ENCODE measurements at regions not wholly inside any gene's neighbourhood (a gene's known extent, or its start where the extent isn't known, plus 50 kb on each side); places are given as distances from the start of the nearest gene placed in this dataset.

DNA sequence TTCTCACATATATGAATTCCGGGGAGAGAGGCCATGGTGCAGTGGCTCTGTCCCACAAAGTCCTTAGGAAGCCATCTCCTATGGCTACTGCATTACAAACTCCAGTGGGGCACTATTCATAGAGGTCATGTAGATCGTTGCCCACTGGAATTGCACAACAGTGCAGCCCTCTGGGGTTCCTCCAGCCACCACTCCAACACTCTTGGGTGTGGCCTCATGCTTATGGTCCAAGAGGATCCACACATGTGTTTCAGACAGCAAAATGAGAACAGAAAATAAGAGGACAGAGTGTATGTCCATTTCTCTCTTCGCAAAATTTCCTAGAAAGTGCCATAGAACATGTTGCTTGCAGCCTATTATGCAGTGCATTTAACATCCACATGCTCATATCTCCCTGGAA lies 444.2 kb upstream of the FAM241A start:
- H4K20me1 ChIP-seq (ENCODE audit: insufficient read depth, low read length) = no peaks in the 10 kb centered on the region
- ChIA-PET CTCF (ENCODE audit: unreplicated experiment) (no interaction called here), POLR2A (no interaction called here)
- no peak overlapping the region for H3K4me2 ChIP-seq (ENCODE audit: low read length)
- no peaks in the 10 kb centered on the region for H3K4me1 ChIP-seq (ENCODE audit: insufficient read depth, low read length, poor library complexity, severe bottlenecking)
- no peaks in the 10 kb centered on the region for H3K9me3 ChIP-seq (ENCODE audit: low read length)
- H2AFZ ChIP-seq (ENCODE audit: low read length) = no peak overlapping the region
- H3K36me3 ChIP-seq (ENCODE audit: insufficient read depth, low read length) = no peaks in the 10 kb centered on the region
- no peak for DNase-seq (ENCODE audit: low spot score)
- H3K79me2 ChIP-seq (ENCODE audit: insufficient read depth, low read depth, low read length) = no peaks in the 10 kb centered on the region
- intact Hi-C loops (cut with micrococcal nuclease; ENCODE audit: unreplicated experiment) = no loop called here
- H3K27ac ChIP-seq (ENCODE audit: low read depth, low read length, poor library complexity, severe bottlenecking) = no peak overlapping the region
- no peak overlapping the region for H3K4me3 ChIP-seq (ENCODE audit: low read depth, low read length, poor library complexity, severe bottlenecking)
- no peaks in the 10 kb centered on the region for H3K9me2 ChIP-seq (ENCODE audit: insufficient read depth, low read length)
- TF ChIP-seq EZH2phosphoT487 (IDR thresholded peaks at IDR 0.05; ENCODE audit: borderline replicate concordance, low read depth, low read length) = no peak
- TF ChIP-seq, protein P1, sequence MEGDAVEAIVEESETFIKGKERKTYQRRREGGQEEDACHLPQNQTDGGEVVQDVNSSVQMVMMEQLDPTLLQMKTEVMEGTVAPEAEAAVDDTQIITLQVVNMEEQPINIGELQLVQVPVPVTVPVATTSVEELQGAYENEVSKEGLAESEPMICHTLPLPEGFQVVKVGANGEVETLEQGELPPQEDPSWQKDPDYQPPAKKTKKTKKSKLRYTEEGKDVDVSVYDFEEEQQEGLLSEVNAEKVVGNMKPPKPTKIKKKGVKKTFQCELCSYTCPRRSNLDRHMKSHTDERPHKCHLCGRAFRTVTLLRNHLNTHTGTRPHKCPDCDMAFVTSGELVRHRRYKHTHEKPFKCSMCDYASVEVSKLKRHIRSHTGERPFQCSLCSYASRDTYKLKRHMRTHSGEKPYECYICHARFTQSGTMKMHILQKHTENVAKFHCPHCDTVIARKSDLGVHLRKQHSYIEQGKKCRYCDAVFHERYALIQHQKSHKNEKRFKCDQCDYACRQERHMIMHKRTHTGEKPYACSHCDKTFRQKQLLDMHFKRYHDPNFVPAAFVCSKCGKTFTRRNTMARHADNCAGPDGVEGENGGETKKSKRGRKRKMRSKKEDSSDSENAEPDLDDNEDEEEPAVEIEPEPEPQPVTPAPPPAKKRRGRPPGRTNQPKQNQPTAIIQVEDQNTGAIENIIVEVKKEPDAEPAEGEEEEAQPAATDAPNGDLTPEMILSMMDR (conservative IDR thresholded peaks at IDR 0.05; ENCODE audit: low read length) = no peak
- no TSS peak for BruUV-seq (replicated peaks)

GRCh38 chr4:111707491-111707890 lies 437.8 kb upstream of the FAM241A start:
- H3K4me3 ChIP-seq (ENCODE audit: low read depth, low read length, poor library complexity, severe bottlenecking) = no peak overlapping the region
- no peaks in the 10 kb centered on the region for H3K4me1 ChIP-seq (ENCODE audit: insufficient read depth, low read length, poor library complexity, severe bottlenecking)
- no peaks in the 10 kb centered on the region for H4K20me1 ChIP-seq (ENCODE audit: insufficient read depth, low read length)
- H3K4me2 ChIP-seq (ENCODE audit: low read length) = no peak overlapping the region
- CTCF ChIA-PET (ENCODE audit: unreplicated experiment) = no interaction called here
- no peaks in the 10 kb centered on the region for H3K9me2 ChIP-seq (ENCODE audit: insufficient read depth, low read length)
- intact Hi-C loops (cut with micrococcal nuclease; ENCODE audit: unreplicated experiment) = no loop called here
- TF ChIP-seq EZH2phosphoT487 (IDR thresholded peaks at IDR 0.05; ENCODE audit: borderline replicate concordance, low read depth, low read length) = no peak
- TF ChIP-seq, protein P1 (conservative IDR thresholded peaks at IDR 0.05; ENCODE audit: low read length) = no peak
- H3K79me2 ChIP-seq (ENCODE audit: insufficient read depth, low read depth, low read length) = no peaks in the 10 kb centered on the region
- no peak overlapping the region for H2AFZ ChIP-seq (ENCODE audit: low read length)
- H3K36me3 ChIP-seq (ENCODE audit: insufficient read depth, low read length) = no peaks in the 10 kb centered on the region
- POLR2A ChIA-PET = interaction anchor here (0.6 kb wide), 1 partner anchor 134 kb away, joined by 3 read pairs; no protein-coding TSS in a partner anchor
- no TSS peak for BruUV-seq (replicated peaks)
- H3K9me3 ChIP-seq (ENCODE audit: low read length) = no peaks in the 10 kb centered on the region
- no peak for DNase-seq (ENCODE audit: low spot score)
- no peak overlapping the region for H3K27ac ChIP-seq (ENCODE audit: low read depth, low read length, poor library complexity, severe bottlenecking)

DNA sequence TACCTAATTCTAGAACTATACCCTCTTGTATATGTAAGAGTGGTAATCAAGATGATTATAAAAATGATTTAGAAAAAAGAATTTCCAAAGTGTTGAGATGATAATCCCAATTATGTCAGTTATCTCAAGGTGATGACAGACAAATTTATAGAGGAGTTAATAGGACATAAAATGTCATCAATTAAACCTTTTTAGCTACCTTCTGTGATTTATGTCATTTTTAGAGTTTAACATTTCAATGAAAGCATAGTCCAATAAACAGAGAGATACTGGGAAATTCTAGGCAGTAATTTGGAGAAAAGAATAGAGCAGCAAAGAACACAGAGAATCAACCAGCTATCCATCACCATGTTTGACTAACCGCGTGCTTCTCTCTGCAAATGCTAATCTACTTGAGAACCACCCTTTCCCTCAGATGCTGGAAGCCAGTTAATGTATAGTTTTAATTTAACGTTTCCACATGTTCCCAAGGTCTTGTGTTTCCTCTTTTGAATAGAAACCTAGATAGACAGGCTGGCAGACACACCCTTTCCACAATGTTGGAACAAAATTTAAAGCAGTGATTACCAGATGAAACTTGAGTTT lies 433.1 kb upstream of the FAM241A start:
- DNase-seq (ENCODE audit: low spot score) = no peak
- no peaks in the 10 kb centered on the region for H3K4me1 ChIP-seq (ENCODE audit: insufficient read depth, low read length, poor library complexity, severe bottlenecking)
- H3K9me2 ChIP-seq (ENCODE audit: insufficient read depth, low read length) = no peaks in the 10 kb centered on the region
- no peaks in the 10 kb centered on the region for H4K20me1 ChIP-seq (ENCODE audit: insufficient read depth, low read length)
- H3K4me3 ChIP-seq (ENCODE audit: low read depth, low read length, poor library complexity, severe bottlenecking) = no peak overlapping the region
- intact Hi-C loops (cut with micrococcal nuclease; ENCODE audit: unreplicated experiment) = no loop called here
- no peak overlapping the region for H3K27ac ChIP-seq (ENCODE audit: low read depth, low read length, poor library complexity, severe bottlenecking)
- H3K79me2 ChIP-seq (ENCODE audit: insufficient read depth, low read depth, low read length) = no peaks in the 10 kb centered on the region
- no peaks in the 10 kb centered on the region for H3K36me3 ChIP-seq (ENCODE audit: insufficient read depth, low read length)
- no TSS peak for BruUV-seq (replicated peaks)
- no peak for TF ChIP-seq EZH2phosphoT487 (IDR thresholded peaks at IDR 0.05; ENCODE audit: borderline replicate concordance, low read depth, low read length)
- TF ChIP-seq, protein P1 (conservative IDR thresholded peaks at IDR 0.05; ENCODE audit: low read length) = no peak
- ChIA-PET POLR2A (no interaction called here), CTCF (ENCODE audit: unreplicated experiment) (no interaction called here)
- H2AFZ ChIP-seq (ENCODE audit: low read length) = no peak overlapping the region
- no peaks in the 10 kb centered on the region for H3K9me3 ChIP-seq (ENCODE audit: low read length)
- no peak overlapping the region for H3K4me2 ChIP-seq (ENCODE audit: low read length)

Data from OCI-LY7 (cell line).